ENCODE measurements at regions not wholly inside any gene's neighbourhood (a gene's known extent, or its start where the extent isn't known, plus 50 kb on each side); places are given as distances from the start of the nearest gene placed in this dataset.

DNA sequence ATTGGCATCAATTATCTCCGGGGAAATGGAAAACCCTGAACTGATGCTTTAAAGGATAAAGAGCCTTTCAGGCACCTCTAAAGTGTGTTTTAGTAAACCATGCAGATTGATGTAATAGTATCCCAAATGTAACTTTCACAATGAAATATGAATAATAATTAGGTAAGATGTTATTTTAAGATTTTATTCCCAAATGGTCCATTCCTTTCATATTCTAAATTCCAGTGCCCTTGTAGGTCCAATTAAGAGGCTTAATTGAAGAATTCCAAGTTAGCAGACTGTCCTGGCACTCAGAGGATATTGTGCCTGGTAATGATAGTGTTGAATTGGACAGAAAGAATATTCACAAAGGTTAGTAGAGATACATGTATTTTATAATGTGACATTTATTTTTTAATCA is 352.5 kb upstream of the NUDT12 start:
- H3K27me3 Mint-ChIP-seq (ENCODE audit: low read depth), result no peaks in the 10 kb centered on the region
- H3K9me3 Mint-ChIP-seq, result peaks cover 0 to 2% of the 10 kb centered on the region in 2 donors
- DNase-seq (no peak), ATAC-seq (replicated peaks in 1 of 2) (no peak)
- no peak overlapping the region for H3K27ac Mint-ChIP-seq
- H3K36me3 Mint-ChIP-seq (ENCODE audit: insufficient read depth in 2 of 2), result no peaks in the 10 kb centered on the region
- no peaks in the 10 kb centered on the region for H3K4me1 Mint-ChIP-seq (ENCODE audit: low read depth)
- H3K4me3 Mint-ChIP-seq, result no peak overlapping the region

DNA sequence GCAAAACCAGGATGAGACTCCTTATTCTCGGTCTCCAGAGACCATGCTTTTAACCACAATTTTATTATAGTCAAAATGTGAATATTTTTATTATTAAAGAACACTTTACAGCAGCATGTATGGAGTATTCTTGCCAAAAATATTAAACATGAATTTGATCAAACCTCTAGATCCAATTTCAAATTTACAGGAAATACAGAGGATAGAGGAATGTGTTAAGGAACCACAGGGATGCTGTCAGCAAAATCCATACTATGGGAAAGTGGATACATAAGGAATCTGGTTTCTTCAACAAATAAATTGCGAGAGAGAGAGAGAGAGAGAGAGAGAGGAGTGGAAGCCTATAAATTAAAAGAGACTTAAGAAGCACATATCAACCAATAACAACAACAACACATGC is 348.2 kb upstream of the NUDT12 start:
- no peak overlapping the region for H3K4me3 Mint-ChIP-seq
- ATAC-seq (replicated peaks in 1 of 2) (no peak), DNase-seq (no peak)
- peaks cover 0 to 2% of the 10 kb centered on the region in 2 donors for H3K9me3 Mint-ChIP-seq
- H3K27me3 Mint-ChIP-seq (ENCODE audit: low read depth), result no peaks in the 10 kb centered on the region
- no peaks in the 10 kb centered on the region for H3K36me3 Mint-ChIP-seq (ENCODE audit: insufficient read depth in 2 of 2)
- H3K27ac Mint-ChIP-seq, result no peak overlapping the region
- H3K4me1 Mint-ChIP-seq (ENCODE audit: low read depth), result no peaks in the 10 kb centered on the region

- Mint-ChIP-seq H3K4me1 (ENCODE audit: low read depth) (no peaks in the 10 kb centered on the region), H3K4me3 (no peak overlapping the region), H3K27ac (no peak overlapping the region), H3K9me3 (peaks cover 0 to 2% of the 10 kb centered on the region in 2 donors), H3K36me3 (ENCODE audit: insufficient read depth in 2 of 2) (no peaks in the 10 kb centered on the region), H3K27me3 (ENCODE audit: low read depth) (no peaks in the 10 kb centered on the region)
- ATAC-seq (replicated peaks in 1 of 2) (no peak), DNase-seq (no peak)
Observed at GRCh38 chr5:103910011-103910410, 347.4 kb upstream of the NUDT12 start.

DNA sequence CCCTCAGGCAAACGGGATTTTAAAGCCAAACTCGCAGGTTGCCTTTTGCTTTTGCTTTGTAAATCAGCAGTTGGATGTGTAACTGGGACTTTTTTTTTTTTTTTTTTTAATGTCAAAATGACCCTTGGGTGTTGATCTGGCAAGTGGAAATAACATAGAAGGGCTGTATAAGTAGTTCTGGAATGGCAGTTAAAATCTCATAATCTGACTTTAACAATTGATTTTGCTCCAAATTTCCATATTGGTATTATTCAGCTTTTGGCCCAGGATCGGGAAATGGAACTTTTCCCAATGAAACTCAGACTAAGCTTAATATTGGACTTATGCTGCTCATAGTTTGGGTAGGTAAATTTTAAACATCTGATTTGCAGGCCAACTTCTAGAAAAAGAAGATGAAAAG is 346.8 kb upstream of the NUDT12 start:
- Mint-ChIP-seq H3K27ac (no peak overlapping the region), H3K36me3 (ENCODE audit: insufficient read depth in 2 of 2) (no peaks in the 10 kb centered on the region), H3K4me1 (ENCODE audit: low read depth) (no peaks in the 10 kb centered on the region), H3K9me3 (peaks cover 0 to 3% of the 10 kb centered on the region in 2 donors), H3K27me3 (ENCODE audit: low read depth) (no peaks in the 10 kb centered on the region), H3K4me3 (no peak overlapping the region)
- DNase-seq, result no peak
- no peak for ATAC-seq (replicated peaks in 1 of 2)

GRCh38 chr5:103908336-103909080 is 345.9 kb upstream of the NUDT12 start:
- Mint-ChIP-seq H3K4me1 (ENCODE audit: low read depth) (no peaks in the 10 kb centered on the region), H3K36me3 (ENCODE audit: insufficient read depth in 2 of 2) (no peaks in the 10 kb centered on the region), H3K27ac (no peak overlapping the region), H3K27me3 (ENCODE audit: low read depth) (no peaks in the 10 kb centered on the region), H3K9me3 (peaks cover 0 to 7% of the 10 kb centered on the region in 2 donors), H3K4me3 (no peak overlapping the region)
- DNase-seq (no peak), ATAC-seq (replicated peaks in 1 of 2) (no peak)

DNA sequence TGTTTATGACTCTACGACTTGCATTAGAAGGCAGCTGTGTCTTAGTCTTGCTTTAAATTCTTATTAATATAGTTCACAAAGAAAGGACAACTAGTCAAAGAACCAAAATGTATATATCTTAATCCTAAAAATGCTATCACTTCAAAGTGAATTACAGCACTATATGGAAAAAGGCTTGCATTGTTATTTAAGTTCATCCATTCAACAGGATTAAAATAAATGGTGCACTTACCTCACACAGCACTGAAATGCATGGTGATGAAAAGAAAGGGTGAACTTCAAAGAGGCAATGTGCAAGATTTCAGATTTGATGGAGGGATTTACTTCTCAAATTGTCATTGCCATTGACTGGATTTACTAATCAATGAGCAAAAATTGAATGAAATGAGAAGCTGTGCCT is 344.4 kb upstream of the NUDT12 start:
- H3K4me1 Mint-ChIP-seq (ENCODE audit: low read depth), result no peaks in the 10 kb centered on the region
- H3K27ac Mint-ChIP-seq, result no peak overlapping the region
- H3K36me3 Mint-ChIP-seq (ENCODE audit: insufficient read depth in 2 of 2), result no peaks in the 10 kb centered on the region
- DNase-seq (no peak), ATAC-seq (replicated peaks in 1 of 2) (no peak)
- H3K4me3 Mint-ChIP-seq, result no peak overlapping the region
- no peaks in the 10 kb centered on the region for H3K27me3 Mint-ChIP-seq (ENCODE audit: low read depth)
- H3K9me3 Mint-ChIP-seq, result peaks cover 2 to 7% of the 10 kb centered on the region in 2 donors

GRCh38 chr5:103904651-103905050 is 342.1 kb upstream of the NUDT12 start:
- ATAC-seq (replicated peaks in 1 of 2), result no peak
- H3K27ac Mint-ChIP-seq, result no peak overlapping the region
- H3K4me1 Mint-ChIP-seq (ENCODE audit: low read depth), result no peaks in the 10 kb centered on the region
- DNase-seq, result no peak
- peaks cover 2 to 7% of the 10 kb centered on the region in 2 donors for H3K9me3 Mint-ChIP-seq
- no peaks in the 10 kb centered on the region for H3K36me3 Mint-ChIP-seq (ENCODE audit: insufficient read depth in 2 of 2)
- no peaks in the 10 kb centered on the region for H3K27me3 Mint-ChIP-seq (ENCODE audit: low read depth)
- no peak overlapping the region for H3K4me3 Mint-ChIP-seq

DNA sequence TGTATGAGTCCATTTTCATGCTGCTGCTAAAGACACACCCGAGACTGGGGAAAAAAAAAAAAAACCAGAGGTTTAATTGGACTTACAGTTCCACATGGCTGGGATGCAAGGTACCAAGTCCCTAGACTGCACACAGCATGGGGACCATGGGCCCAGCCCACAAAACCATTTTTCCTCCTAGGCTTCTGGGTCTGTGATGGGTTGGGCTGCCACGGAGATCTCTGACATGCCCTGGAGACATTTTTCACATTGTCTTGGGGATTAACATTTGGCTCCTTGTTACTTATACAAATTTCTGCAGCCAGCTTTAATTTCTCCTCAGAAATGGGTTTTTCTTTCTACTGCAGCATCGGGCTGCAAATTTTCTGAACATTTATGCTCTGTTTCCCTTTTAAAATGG is 340.3 kb upstream of the NUDT12 start:
- ATAC-seq (replicated peaks in 1 of 2) (no peak), DNase-seq (no peak)
- Mint-ChIP-seq H3K4me1 (ENCODE audit: low read depth) (no peaks in the 10 kb centered on the region), H3K36me3 (ENCODE audit: insufficient read depth in 2 of 2) (no peaks in the 10 kb centered on the region), H3K27ac (no peak overlapping the region), H3K9me3 (peaks cover 2 to 15% of the 10 kb centered on the region in 2 donors), H3K4me3 (no peak overlapping the region), H3K27me3 (ENCODE audit: low read depth) (no peaks in the 10 kb centered on the region)

DNA sequence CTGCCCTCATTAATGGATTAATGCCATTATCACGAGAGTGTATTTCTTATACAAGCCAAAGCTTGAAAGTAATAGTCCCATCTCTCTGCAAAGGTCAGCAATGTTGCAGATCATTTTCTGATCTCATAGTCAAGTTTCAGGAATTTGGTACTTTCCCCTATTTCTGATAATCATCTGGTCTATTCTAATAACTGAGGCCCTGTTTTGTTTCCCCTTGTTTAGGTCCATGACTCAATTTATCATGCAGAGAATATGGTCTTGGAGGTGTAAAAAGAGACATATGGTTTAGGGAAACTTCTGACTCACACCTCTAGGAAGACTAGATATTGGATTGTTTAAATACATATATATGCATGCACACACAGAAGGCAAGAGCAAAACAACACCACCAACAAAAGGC is 339.3 kb upstream of the NUDT12 start:
- DNase-seq, result no peak
- H3K36me3 Mint-ChIP-seq (ENCODE audit: insufficient read depth in 2 of 2), result no peaks in the 10 kb centered on the region
- H3K27ac Mint-ChIP-seq, result no peak overlapping the region
- peaks cover 2 to 15% of the 10 kb centered on the region in 2 donors for H3K9me3 Mint-ChIP-seq
- no peak overlapping the region for H3K4me3 Mint-ChIP-seq
- H3K27me3 Mint-ChIP-seq (ENCODE audit: low read depth), result no peaks in the 10 kb centered on the region
- ATAC-seq (replicated peaks in 1 of 2), result no peak
- H3K4me1 Mint-ChIP-seq (ENCODE audit: low read depth), result no peaks in the 10 kb centered on the region

DNA sequence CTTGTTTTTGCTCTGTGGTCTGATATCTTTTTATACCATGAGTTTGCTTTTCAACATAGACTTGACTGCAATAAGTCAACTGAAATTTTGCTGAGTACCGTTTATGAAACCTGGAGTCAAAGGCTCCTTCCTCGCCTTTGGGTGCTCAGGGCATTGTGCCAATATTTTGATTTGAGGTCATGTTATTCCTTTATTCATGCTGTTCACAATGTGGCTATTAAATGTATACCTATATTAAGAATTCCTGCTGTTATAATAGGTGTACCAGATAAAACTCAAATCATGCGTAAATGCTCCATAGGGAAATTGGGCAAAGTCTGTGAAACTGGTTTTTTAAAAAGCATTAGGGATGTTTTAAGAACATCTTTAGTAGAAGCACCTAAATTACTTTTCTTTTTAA is 334.0 kb upstream of the NUDT12 start:
- H3K9me3 Mint-ChIP-seq, result peaks cover under 1 to 11% of the 10 kb centered on the region in 2 donors
- H3K4me3 Mint-ChIP-seq, result no peak overlapping the region
- H3K27ac Mint-ChIP-seq, result no peak overlapping the region
- H3K4me1 Mint-ChIP-seq (ENCODE audit: low read depth), result no peaks in the 10 kb centered on the region
- no peaks in the 10 kb centered on the region for H3K36me3 Mint-ChIP-seq (ENCODE audit: insufficient read depth in 2 of 2)
- DNase-seq, result no peak
- no peaks in the 10 kb centered on the region for H3K27me3 Mint-ChIP-seq (ENCODE audit: low read depth)
- no peak for ATAC-seq (replicated peaks in 1 of 2)

GRCh38 chr5:103895738-103896137 is 333.1 kb upstream of the NUDT12 start:
- H3K36me3 Mint-ChIP-seq (ENCODE audit: insufficient read depth in 2 of 2), result no peaks in the 10 kb centered on the region

GRCh38 chr5:103894882-103895281 is 332.3 kb upstream of the NUDT12 start:
- no peak for ATAC-seq (replicated peaks in 1 of 2)
- Mint-ChIP-seq H3K27ac (no peak overlapping the region), H3K4me3 (no peak overlapping the region), H3K4me1 (ENCODE audit: low read depth) (no peaks in the 10 kb centered on the region), H3K27me3 (ENCODE audit: low read depth) (no peaks in the 10 kb centered on the region), H3K36me3 (ENCODE audit: insufficient read depth in 2 of 2) (no peaks in the 10 kb centered on the region), H3K9me3 (peaks cover 2 to 9% of the 10 kb centered on the region in 2 donors)
- no peak for DNase-seq

More at GRCh38 chr5:103895738-103896137, 333.1 kb upstream of the NUDT12 start:
- Mint-ChIP-seq H3K9me3 (peaks cover 2 to 9% of the 10 kb centered on the region in 2 donors), H3K27me3 (ENCODE audit: low read depth) (no peaks in the 10 kb centered on the region), H3K4me1 (ENCODE audit: low read depth) (no peaks in the 10 kb centered on the region), H3K27ac (no peak overlapping the region), H3K4me3 (no peak overlapping the region)
- ATAC-seq (replicated peaks in 1 of 2) (no peak), DNase-seq (no peak)

DNA sequence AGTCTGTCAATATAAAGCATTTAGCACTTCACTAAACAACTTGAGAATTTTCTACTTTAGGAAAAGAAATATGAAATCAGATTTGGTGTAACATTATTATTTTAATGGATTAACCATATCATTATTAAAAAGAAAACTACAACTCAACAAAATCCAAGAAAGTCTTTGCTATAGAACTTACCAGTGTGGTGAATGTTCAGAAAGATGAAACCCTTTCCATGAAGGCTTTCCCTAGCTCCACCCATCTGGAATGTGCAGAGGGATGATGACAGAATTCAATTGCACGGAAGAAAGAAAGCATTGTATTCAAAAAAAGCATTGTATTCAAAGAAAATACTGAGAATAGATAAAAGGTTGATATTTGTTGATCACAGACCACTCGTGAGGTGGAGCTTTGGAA is 328.6 kb upstream of the NUDT12 start:
- no peaks in the 10 kb centered on the region for H3K4me1 Mint-ChIP-seq (ENCODE audit: low read depth)
- H3K9me3 Mint-ChIP-seq, result peaks cover 2 to 4% of the 10 kb centered on the region in 2 donors
- no peak overlapping the region for H3K27ac Mint-ChIP-seq
- ATAC-seq (replicated peaks in 1 of 2) (no peak), DNase-seq (no peak)
- H3K27me3 Mint-ChIP-seq (ENCODE audit: low read depth), result no peaks in the 10 kb centered on the region
- H3K4me3 Mint-ChIP-seq, result no peak overlapping the region
- no peaks in the 10 kb centered on the region for H3K36me3 Mint-ChIP-seq (ENCODE audit: insufficient read depth in 2 of 2)

DNA sequence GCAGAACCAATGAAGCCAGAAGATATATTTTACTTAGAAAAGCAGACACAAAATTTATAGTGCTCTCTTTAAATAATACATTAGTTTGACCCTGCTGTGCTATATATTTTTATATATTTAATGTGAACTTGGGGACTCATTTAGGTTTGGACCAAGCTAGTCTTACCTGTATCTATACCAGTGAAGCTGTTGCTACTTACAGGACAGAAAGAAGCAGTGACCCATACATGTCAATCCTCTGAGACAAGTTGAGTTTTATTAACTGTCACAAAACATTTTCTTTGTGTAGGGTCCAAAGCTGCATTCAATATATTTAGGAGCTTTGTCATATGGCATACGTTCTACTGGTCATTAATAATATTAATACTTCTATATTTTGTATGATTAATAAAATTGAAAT is 327.7 kb upstream of the NUDT12 start:
- ATAC-seq (replicated peaks in 1 of 2) (no peak), DNase-seq (no peak)
- Mint-ChIP-seq H3K4me1 (ENCODE audit: low read depth) (no peaks in the 10 kb centered on the region), H3K36me3 (ENCODE audit: insufficient read depth in 2 of 2) (no peaks in the 10 kb centered on the region), H3K27me3 (ENCODE audit: low read depth) (no peaks in the 10 kb centered on the region), H3K9me3 (peaks cover 2 to 4% of the 10 kb centered on the region in 2 donors), H3K4me3 (no peak overlapping the region), H3K27ac (no peak overlapping the region)

All from activated T-cell treated with anti-CD3 and anti-CD28 coated beads, Interleukin-2, amount 50 U/mL, for 72 hours (primary cell).